HFF-Myc (cell line): ENCODE measurements at regions not wholly inside any gene's neighbourhood (a gene's known extent, or its start where the extent isn't known, plus 50 kb on each side); places are given as distances from the start of the nearest gene placed in this dataset.

Experiments used
- DNase-seq: peaks from one replicate; pipeline ENCODE4 v3.0.0-alpha.2; 2011; ENCODE audit warnings: low read depth; ENCODE audit errors: extremely low read depth
- H3K4me3 ChIP-seq: replicated peaks from 2 replicates; pipeline ENCODE4 v1.5.1; 2011; ENCODE audit warnings: low read depth, mild to moderate bottlenecking, control low read depth, low read length
- CTCF ChIP-seq: IDR thresholded peaks from 2 replicates; pipeline ENCODE4 v1.5.1; 2012; ENCODE audit warnings: mild to moderate bottlenecking, low read depth, low read length, control low read depth; ENCODE audit errors: missing control alignments

DNA sequence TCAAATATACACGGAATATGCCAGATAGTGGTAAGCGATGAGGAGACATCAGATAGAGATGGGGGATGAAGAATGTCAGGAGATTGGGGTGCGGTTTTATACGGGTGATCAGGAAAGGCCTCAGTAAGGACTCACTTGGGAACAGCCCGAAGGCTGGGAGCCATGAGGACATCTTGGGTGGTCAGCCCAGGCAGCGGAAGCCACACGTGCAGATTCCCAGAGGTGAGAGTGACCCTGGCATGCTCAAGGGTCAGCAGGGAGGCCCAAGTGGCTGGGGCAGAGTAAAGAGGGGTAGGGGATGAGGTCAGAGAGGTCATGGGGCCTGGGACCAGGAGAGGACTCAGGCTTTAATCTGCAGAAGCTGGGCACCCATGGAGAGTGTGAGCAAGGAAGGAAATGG, 106.6 kb downstream of the MATN1 start:
- no peak overlapping the region for H3K4me3 ChIP-seq
- no peak for DNase-seq
- no peak for TF ChIP-seq CTCF

DNA sequence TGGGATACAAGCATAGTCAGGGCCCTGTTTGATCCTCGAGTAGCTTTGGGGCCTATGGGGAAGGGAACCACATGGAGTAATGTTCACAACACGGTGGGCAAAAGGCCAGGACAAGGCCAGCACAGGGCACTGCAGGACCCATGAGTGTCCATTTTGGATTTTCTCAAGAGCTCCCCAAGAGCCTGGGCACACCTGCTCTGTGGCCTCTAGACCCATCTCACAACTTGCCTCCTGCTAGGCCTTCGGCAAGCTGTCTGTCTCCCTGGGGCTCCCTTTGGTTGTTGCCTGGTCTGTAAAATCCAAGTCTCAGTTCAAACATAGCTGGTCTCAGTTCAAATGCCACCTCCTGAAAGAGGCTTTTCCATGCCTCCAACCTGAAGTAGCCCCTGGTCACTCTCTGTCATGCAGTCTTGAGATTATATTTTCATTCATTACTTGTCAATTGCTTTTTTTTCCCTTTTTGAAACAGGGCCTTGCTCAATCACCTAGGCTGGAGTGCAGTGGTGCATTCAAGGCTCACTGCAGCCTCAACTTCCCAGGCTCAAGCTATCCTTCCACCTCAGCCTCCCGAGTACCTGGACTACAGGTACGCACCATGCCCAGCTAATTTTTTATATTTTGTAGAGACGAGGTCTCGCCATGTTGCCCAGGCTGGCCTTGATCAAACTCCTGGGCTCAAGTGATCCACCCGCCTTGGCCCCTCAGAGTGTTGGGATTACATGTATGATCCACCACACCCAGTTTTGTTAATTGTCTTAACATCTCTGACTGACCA, 107.4 kb downstream of the MATN1 start:
- H3K4me3 ChIP-seq = no peak overlapping the region
- DNase-seq = no peak
- no peak for TF ChIP-seq CTCF

DNA sequence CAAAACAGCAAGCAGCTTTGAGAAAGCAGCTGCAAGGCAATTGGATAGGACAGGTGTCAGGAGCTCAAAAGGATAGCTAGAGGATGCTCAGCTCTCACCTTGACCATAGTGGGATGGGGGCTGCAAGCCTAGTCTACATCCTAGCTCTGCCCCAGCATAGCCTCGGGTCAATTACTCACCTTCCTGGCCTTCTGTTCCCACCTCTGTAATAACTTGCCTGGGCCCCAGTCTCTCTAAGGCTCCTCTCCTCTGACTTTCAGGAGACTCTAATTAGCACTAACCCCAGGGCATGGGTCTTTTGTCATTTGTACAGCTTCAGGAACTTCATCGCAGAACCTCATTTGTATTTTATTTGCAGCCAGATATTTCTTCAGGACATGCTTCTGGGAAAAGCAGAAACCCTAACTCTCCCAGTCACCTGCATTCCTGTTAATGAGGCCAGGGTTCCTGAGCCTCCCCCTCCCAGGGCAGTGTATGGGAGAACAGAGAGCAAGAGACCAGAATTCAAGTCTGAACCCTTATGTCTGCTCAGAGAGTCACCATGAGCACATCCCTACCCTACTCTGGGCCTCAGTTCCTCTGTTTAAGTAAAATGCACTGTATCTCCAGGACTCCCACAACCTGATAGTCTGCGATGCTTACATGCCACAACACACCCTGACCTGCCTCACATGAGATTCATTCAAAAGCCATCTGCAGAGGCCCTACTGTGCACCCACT, 108.1 kb downstream of the MATN1 start:
- DNase-seq = no peak
- H3K4me3 ChIP-seq = no peak overlapping the region
- no peak for TF ChIP-seq CTCF

DNA sequence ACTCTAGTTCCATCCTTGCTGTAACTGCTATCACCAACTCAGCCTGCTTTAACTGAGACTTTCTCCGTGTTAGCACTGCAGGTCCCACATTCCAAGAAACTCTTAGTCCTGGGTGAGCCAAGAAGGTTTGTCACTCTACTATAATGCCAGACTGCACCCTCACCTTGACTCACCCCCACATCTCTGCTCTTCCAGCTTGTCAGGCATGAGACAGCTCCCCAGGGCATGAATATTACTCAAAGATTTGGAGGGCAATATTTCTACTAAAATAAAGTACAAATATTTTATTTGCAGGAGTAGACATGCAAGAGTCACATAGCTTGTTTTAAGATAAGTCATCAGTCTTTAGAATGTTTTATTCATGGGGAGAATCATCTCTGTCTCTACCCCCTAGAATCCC, 110.2 kb downstream of the MATN1 start:
- DNase-seq = no peak
- TF ChIP-seq CTCF = no peak

GRCh38 chr1:30612536-30613065, 110.8 kb downstream of the MATN1 start:
- no peak for TF ChIP-seq CTCF
- no peak overlapping the region for H3K4me3 ChIP-seq
- DNase-seq = no peak

More for the DNA sequence above, 110.2 kb downstream of the MATN1 start:
- H3K4me3 ChIP-seq = no peak overlapping the region

- TF ChIP-seq CTCF = no peak
- no peak overlapping the region for H3K4me3 ChIP-seq
- no peak for DNase-seq
Observed at GRCh38 chr1:30611741-30612309, 111.6 kb downstream of the MATN1 start.
